ENCODE measurements at regions not wholly inside any gene's neighbourhood (a gene's known extent, or its start where the extent isn't known, plus 50 kb on each side); places are given as distances from the start of the nearest gene placed in this dataset.

DNA sequence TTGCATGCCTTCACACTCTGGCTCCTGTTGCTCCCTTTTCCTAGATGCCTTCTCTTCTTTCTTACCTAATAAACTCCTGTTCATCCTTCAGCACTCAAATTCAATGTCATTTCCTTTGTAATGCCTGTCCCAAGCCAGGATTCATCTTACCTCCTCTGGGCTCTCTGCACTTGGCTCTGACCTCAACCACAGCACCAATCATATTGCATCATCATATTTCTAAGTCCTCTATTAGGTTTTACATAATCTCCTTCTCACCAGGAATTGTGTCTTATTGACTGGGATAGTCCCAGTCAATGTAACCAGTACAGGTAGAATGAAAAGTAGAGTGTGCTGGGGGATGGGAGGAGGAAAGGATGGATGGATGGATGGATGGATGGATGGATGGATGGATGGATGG lies 187.1 kb downstream of the NRP2 start:
- in situ Hi-C loops (cut with HindIII; ENCODE audit: extremely low pct_ligation_motif_present, low pct_unique_long_range_greater_than_20kb) = no loop called here
- ATAC-seq (no peak), FAIRE-seq (no peak), DNase-seq (ENCODE audit: low spot score) (no peak)
- Histone ChIP-seq H3K4me1 (ENCODE audit: insufficient read depth, low read length) (peaks cover 6% of the 10 kb centered on the region; the same call in 1 of the 2 replicates), H3K27ac (ENCODE audit: extremely low read length, insufficient read depth, low read length) (no peak overlapping the region), H3K9me3 (ENCODE audit: low read length) (no peaks in the 10 kb centered on the region), H3K4me2 (ENCODE audit: low read depth, low read length) (no peak overlapping the region), H2AFZ (ENCODE audit: low read length) (no peak overlapping the region), H3K4me3 (replicated peaks in 1 of 3; ENCODE audit: insufficient read depth in 1 of 3, low read depth in 2 of 3, low read length in 3 of 3) (no peak overlapping the region), H4K20me1 (ENCODE audit: insufficient read depth, low read length) (no peaks in the 10 kb centered on the region), H3K27me3 (ENCODE audit: control insufficient read depth in 1 of 2, insufficient read depth in 2 of 2, low read length in 2 of 2) (no peaks in the 10 kb centered on the region), H3K79me2 (ENCODE audit: insufficient read depth, low read length) (no peaks in the 10 kb centered on the region), H3K9ac (ENCODE audit: insufficient read depth, low read depth, low read length) (no peak overlapping the region), H3K36me3 (replicated peaks in 1 of 2; ENCODE audit: control insufficient read depth in 1 of 2, insufficient read depth in 2 of 2, low read length in 2 of 2) (no peaks in the 10 kb centered on the region)
- POLR2A ChIA-PET = no interaction called here
- BruUV-seq (replicated peaks) = no TSS peak
- intact Hi-C loops (cut with micrococcal nuclease; ENCODE audit: unreplicated experiment) = no loop called here
- CTCF ChIA-PET (ENCODE audit: low intra/inter-chr PET ratio, low total read pairs) = no interaction called here
- no peak for TF ChIP-seq TBX2 (CRISPR knock-in tag; IDR thresholded peaks at IDR 0.05; ENCODE audit: borderline replicate concordance)
- TF ChIP-seq ATF7 (IDR thresholded peaks at IDR 0.05) = peak; percentile 85
- TF ChIP-seq ATF7 (CRISPR knock-in tag; IDR thresholded peaks at IDR 0.05) = no peak
- TF ChIP-seq, protein P1, sequence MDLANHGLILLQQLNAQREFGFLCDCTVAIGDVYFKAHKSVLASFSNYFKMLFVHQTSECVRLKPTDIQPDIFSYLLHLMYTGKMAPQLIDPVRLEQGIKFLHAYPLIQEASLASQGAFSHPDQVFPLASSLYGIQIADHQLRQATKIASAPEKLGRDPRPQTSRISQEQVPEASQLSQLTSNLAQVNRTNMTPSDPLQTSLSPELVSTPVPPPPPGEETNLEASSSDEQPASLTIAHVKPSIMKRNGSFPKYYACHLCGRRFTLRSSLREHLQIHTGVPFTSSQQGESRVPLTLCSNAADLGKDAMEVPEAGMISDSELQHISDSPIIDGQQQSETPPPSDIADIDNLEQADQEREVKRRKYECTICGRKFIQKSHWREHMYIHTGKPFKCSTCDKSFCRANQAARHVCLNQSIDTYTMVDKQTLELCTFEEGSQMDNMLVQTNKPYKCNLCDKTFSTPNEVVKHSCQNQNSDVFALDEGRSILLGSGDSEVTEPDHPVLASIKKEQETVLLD (CRISPR knock-in tag; IDR thresholded peaks at IDR 0.05; ENCODE audit: low read depth) = no peak
- TF ChIP-seq, protein P2, sequence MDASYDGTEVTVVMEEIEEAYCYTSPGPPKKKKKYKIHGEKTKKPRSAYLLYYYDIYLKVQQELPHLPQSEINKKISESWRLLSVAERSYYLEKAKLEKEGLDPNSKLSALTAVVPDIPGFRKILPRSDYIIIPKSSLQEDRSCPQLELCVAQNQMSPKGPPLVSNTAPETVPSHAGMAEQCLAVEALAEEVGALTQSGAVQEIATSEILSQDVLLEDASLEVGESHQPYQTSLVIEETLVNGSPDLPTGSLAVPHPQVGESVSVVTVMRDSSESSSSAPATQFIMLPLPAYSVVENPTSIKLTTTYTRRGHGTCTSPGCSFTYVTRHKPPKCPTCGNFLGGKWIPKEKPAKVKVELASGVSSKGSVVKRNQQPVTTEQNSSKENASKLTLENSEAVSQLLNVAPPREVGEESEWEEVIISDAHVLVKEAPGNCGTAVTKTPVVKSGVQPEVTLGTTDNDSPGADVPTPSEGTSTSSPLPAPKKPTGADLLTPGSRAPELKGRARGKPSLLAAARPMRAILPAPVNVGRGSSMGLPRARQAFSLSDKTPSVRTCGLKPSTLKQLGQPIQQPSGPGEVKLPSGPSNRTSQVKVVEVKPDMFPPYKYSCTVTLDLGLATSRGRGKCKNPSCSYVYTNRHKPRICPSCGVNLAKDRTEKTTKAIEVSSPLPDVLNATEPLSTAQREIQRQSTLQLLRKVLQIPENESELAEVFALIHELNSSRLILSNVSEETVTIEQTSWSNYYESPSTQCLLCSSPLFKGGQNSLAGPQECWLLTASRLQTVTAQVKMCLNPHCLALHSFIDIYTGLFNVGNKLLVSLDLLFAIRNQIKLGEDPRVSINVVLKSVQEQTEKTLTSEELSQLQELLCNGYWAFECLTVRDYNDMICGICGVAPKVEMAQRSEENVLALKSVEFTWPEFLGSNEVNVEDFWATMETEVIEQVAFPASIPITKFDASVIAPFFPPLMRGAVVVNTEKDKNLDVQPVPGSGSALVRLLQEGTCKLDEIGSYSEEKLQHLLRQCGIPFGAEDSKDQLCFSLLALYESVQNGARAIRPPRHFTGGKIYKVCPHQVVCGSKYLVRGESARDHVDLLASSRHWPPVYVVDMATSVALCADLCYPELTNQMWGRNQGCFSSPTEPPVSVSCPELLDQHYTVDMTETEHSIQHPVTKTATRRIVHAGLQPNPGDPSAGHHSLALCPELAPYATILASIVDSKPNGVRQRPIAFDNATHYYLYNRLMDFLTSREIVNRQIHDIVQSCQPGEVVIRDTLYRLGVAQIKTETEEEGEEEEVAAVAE (CRISPR knock-in tag; IDR thresholded peaks at IDR 0.05; ENCODE audit: borderline replicate concordance) = no peak
- TF ChIP-seq SMAD9 (CRISPR knock-in tag; IDR thresholded peaks at IDR 0.05) = no peak
- no peak for TF ChIP-seq MTF1 (CRISPR knock-in tag; IDR thresholded peaks at IDR 0.05)
- no peak for TF ChIP-seq SP4 (CRISPR knock-in tag; IDR thresholded peaks at IDR 0.05)
- TF ChIP-seq HNRNPLL (IDR thresholded peaks at IDR 0.05; ENCODE audit: low read depth, low read length, poor library complexity, severe bottlenecking) = no peak
- TF ChIP-seq, protein P3, sequence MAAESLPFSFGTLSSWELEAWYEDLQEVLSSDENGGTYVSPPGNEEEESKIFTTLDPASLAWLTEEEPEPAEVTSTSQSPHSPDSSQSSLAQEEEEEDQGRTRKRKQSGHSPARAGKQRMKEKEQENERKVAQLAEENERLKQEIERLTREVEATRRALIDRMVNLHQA (CRISPR knock-in tag; IDR thresholded peaks at IDR 0.05) = no peak
- no peak for TF ChIP-seq ZNF121 (CRISPR knock-in tag; IDR thresholded peaks at IDR 0.05)
- TF ChIP-seq, protein P4, sequence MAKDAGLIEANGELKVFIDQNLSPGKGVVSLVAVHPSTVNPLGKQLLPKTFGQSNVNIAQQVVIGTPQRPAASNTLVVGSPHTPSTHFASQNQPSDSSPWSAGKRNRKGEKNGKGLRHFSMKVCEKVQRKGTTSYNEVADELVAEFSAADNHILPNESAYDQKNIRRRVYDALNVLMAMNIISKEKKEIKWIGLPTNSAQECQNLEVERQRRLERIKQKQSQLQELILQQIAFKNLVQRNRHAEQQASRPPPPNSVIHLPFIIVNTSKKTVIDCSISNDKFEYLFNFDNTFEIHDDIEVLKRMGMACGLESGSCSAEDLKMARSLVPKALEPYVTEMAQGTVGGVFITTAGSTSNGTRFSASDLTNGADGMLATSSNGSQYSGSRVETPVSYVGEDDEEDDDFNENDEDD (CRISPR knock-in tag; IDR thresholded peaks at IDR 0.05; ENCODE audit: borderline replicate concordance) = no peak
- no peak for TF ChIP-seq ZNF83 (CRISPR knock-in tag; IDR thresholded peaks at IDR 0.05; ENCODE audit: borderline replicate concordance)
- TF ChIP-seq ZNF619 (CRISPR knock-in tag; IDR thresholded peaks at IDR 0.05) = no peak
- TF ChIP-seq, protein P5, sequence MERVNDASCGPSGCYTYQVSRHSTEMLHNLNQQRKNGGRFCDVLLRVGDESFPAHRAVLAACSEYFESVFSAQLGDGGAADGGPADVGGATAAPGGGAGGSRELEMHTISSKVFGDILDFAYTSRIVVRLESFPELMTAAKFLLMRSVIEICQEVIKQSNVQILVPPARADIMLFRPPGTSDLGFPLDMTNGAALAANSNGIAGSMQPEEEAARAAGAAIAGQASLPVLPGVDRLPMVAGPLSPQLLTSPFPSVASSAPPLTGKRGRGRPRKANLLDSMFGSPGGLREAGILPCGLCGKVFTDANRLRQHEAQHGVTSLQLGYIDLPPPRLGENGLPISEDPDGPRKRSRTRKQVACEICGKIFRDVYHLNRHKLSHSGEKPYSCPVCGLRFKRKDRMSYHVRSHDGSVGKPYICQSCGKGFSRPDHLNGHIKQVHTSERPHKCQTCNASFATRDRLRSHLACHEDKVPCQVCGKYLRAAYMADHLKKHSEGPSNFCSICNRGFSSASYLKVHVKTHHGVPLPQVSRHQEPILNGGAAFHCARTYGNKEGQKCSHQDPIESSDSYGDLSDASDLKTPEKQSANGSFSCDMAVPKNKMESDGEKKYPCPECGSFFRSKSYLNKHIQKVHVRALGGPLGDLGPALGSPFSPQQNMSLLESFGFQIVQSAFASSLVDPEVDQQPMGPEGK (CRISPR knock-in tag; IDR thresholded peaks at IDR 0.05) = no peak
- TF ChIP-seq HOXD1 (CRISPR knock-in tag; IDR thresholded peaks at IDR 0.05) = no peak
- TF ChIP-seq CEBPB (IDR thresholded peaks at IDR 0.05; ENCODE audit: borderline replicate concordance, low read depth, low read length) = peak; percentile 58; the same call in 1 of the 2 replicates
- TF ChIP-seq SSRP1 (CRISPR knock-in tag; IDR thresholded peaks at IDR 0.05) = no peak

Measured in HepG2 (cell line).